ENCODE measurements at regions not wholly inside any gene's neighbourhood (a gene's known extent, or its start where the extent isn't known, plus 50 kb on each side); places are given as distances from the start of the nearest gene placed in this dataset.

DNA sequence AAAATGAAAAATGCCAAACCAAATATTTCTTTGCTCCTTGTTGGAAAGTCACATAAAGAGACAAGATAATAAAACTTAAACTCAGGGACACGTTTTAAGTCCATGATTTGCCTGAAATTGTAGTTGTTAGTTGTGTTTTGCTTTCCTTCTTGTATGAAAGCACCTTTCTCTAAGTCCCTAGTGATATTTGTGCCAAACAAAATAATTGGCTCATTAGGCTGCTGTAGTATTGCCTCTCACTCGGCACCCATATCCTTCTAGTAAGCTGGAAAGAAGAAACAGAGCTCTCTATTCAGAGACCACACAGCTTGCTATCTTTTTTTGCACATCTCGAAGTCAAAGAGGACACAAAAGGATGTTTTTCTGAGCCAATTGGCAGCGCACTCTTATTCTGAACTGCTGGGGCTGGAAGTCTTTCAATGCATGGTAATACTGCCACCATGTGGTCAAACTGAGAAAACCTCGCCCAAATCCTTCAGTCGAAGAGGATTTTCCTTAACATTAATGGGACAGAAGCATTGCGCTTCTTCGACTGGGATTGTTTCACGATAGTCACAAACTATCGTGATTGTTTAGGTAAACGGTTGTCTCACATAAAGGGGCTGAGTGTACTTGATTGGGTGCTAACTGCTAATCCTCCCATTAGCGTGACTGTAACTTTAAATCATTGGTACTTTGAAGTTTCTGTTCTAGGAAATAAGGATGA, 571.9 kb upstream of the LCORL start:
- DNase-seq (ENCODE audit: low read depth, low spot score): peak; percentile 59

DNA sequence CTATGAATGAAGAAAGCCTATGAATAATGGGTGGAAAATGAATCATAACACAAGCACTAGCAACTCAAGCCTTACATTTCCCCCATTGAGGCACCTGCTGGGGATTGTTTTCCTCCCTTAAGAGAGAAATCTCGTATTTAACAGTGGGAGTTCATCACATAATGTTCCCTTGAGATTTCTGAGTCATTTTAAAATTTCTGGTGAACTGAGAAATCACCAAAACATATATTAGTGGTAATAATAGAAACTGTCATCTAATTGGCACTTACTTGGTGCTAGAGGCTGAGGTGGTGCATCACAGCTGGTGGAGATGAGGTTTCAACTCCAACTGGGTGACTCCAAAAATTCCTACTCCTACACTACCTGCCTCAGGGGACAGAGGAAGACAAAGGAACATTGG, 561.3 kb upstream of the LCORL start:
- DNase-seq (ENCODE audit: low read depth, low spot score): no peak

DNA sequence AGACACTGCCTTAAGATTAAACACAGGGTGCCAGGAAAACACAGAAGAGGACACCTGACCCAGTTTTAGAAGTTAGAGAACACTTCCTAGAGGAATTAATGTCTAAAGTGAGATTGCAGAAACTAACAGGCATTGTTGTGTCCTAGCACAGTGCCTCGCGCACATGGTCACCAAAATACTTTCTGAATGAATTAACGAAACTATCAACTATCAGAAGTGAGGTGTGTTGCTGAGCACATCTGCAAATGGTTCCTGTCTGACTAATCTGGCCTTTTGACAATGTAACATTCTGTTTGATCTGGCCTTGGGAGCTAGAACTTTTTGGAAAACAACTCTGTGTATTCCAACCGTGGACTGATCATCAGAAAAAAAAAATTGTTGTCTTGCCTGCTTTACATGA, 556.8 kb upstream of the LCORL start:
- DNase-seq (ENCODE audit: low read depth, low spot score): no peak

DNA sequence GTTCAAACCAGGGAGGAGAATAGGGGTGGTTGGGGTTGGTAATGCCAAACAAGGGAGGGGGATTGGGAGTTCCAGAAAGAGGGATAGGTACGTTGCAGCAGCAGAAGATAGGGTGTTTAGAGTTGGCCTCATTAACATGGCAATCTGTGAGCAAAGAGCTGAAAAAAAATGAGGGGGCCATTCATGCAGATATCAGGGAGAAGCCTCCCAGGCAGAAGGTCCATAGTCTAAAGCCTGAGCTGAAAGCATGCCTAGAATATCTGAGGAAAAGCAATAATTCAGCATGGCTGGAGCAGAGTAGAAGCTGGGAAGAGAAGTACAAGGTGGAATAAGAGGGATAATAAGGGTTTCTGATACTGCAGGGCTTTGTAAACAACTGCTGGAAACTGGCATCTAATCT, 550.9 kb upstream of the LCORL start:
- no peak for DNase-seq (ENCODE audit: low read depth, low spot score)

DNA sequence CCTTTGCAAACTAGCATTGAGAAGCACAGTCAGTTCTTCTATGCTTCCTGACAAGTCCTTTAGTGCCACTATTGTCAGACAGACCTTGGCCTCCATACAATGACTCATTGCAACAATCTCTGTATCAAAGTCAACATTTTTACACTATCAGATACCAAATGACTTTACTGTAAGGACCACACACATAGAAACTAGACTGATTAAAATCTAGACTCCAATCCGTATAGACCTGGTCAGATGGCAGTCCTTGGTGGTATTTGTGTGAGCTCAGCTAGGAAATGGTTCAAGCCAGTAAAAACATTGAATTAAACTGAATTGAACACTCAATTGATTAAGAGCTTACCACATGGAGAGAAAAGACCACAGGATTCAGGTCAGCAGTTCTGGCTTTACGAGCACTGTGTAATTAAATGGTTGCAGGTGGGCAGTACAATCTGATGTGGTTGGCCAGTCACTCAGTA, 549.8 kb upstream of the LCORL start:
- no peak for DNase-seq (ENCODE audit: low read depth, low spot score)

DNA sequence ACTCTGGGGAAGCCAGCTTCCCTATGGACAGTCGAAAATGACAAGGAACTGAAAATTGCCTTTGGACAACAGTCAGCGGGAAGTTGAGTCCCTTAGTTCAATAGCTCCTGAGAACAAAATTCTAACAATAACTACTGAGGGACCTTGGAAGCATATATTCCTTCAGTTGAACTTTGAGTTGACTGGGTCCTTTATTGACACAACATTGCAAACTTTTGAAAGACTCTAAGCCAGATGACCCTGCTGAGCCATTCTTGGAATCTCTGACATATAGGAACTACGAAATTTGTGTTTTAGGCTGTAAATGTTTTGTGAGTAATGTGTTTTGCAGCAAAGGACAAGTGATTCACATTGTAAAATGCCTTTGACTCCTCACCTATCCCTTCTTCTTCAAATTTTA, 548.8 kb upstream of the LCORL start:
- DNase-seq (ENCODE audit: low read depth, low spot score): no peak

DNA sequence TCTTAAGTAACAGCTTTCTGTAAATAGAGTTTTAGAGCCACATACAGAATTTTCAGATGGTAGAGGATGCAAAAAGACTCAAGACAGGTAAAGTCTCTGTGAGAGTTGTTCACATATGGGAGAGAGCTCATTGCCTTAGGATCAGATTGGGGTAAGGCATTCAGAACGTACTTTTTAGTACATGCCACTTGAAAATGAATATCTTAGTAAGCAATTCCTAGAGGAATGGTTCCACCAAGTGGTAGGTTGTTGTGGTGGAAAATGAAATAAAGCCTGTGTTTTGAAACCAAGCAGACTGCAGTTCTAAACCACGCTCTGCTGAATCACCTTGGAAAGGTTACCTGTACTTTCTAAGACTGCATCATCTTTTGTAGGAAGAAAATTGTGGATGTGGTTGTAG, 547.0 kb upstream of the LCORL start:
- no peak for DNase-seq (ENCODE audit: low read depth, low spot score)

DNA sequence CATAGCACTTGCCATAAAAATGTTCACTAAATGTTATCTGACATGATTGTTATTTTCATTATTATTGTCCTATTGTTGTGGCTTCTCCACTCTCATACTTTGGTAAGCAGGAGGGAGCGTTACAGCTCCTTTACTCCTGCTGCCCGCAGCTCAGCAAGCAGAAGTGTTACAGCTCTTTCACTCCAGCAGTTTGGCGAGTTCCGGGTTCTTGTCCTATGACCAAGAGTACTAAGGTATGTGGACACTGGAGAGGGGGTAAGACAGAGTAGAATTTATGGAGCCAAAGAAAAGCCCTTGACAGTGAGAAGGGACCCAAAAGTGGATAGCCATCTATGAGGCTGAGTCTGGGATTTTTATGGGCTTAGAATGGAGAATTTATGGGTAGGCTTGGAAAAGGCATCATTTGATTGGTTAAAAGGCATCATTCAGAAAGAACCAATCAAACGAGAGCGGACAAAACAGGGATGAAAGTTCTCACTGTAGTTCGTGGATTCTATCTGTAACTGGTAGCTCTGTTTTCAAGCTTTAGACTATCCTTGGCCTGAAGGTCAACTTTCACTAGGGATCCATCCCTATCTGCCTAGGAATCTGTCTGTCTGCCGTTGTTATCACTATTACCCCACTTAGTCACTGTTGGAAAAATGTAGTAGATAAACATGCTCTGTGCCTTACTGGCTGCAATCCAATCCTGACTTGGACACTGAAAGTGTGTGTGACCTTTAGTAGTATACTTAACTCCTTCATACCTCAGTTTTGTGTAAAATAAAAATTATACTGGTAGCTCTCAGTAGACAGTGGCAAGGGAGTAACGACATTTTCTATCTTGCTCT, 545.6 kb upstream of the LCORL start:
- no peak for DNase-seq (ENCODE audit: low read depth, low spot score)

- DNase-seq (ENCODE audit: low read depth, low spot score): no peak
These were observed 537.9 kb upstream of the LCORL start for GRCh38 chr4:18559492-18559891.

- DNase-seq (ENCODE audit: low read depth, low spot score): no peak
These were observed 534.8 kb upstream of the LCORL start for GRCh38 chr4:18556402-18556801.

DNA sequence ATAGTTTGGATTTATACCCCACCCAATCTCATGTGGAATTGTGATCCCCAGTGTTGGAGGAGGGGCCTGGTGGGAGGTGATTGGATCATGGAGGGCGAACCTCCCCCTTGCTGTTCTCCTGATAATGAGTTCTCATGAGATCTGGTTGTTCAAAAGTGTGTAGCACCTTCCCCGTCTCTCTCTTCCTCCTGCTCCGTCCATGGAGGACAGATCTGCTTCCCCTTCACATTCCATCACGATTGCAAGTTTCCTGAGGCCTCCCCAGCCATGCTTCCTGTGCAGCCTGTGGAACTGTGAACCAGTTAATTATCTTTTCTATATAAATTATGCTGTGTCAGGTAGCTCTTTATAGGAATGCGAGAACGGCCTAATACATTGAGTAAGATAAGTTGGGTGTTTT, 518.8 kb upstream of the LCORL start:
- no peak for DNase-seq (ENCODE audit: low read depth, low spot score)

- DNase-seq (ENCODE audit: low read depth, low spot score): no peak
These were observed 516.6 kb upstream of the LCORL start for GRCh38 chr4:18538121-18538520.

DNA sequence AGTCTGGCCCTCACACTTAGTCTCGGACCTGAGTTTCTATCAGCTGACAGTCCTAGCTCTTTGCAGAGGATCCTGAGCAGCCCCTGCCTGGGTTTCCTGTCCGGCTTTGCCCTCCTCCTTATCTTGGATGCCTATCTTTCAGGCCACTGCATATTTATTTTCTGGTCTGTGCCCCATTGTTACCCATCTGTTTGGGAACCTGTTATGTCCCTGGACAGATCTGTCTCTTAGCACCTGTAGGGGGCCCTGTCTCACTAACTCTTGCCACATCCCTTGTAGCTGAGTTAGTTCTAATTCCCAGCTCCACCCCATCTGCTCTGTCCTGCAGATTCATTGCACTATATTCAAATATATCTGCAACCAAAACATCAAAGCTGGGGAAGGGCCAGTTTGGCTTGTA, 514.9 kb upstream of the LCORL start:
- DNase-seq (ENCODE audit: low read depth, low spot score): peak; percentile 33

- no peak for DNase-seq (ENCODE audit: low read depth, low spot score)
These were observed 514.4 kb upstream of the LCORL start for GRCh38 chr4:18535948-18536347.

- no peak for DNase-seq (ENCODE audit: low read depth, low spot score)
These were observed 511.8 kb upstream of the LCORL start for GRCh38 chr4:18533262-18533775.

DNA sequence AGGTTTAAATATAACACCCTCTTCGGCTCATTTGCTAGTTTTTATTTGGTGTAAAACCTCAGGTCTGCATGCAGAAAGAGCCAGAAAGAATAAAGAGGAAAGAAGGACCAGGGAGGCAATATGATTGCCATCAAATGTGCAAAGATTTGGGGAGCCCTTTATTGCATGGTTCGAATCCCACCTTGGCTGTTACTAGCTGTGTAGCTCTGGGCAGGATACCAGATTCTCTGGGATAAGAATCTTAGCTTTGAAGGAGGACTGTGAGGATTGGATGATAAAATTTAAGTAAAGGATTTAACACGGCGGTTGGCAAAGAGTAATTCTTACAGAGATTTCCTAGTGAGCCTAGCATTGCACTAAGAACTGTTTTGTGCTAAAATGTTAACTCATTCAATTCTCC, 510.2 kb upstream of the LCORL start:
- DNase-seq (ENCODE audit: low read depth, low spot score): no peak

GRCh38 chr4:18529482-18529881, 507.9 kb upstream of the LCORL start:
- no peak for DNase-seq (ENCODE audit: low read depth, low spot score)

GRCh38 chr4:18524667-18525066, 503.1 kb upstream of the LCORL start:
- DNase-seq (ENCODE audit: low read depth, low spot score): no peak

GRCh38 chr4:18518098-18518497, 496.5 kb upstream of the LCORL start:
- no peak for DNase-seq (ENCODE audit: low read depth, low spot score)

GRCh38 chr4:18513861-18514260, 492.3 kb upstream of the LCORL start:
- no peak for DNase-seq (ENCODE audit: low read depth, low spot score)

GRCh38 chr4:18512718-18513117, 491.2 kb upstream of the LCORL start:
- no peak for DNase-seq (ENCODE audit: low read depth, low spot score)

DNA sequence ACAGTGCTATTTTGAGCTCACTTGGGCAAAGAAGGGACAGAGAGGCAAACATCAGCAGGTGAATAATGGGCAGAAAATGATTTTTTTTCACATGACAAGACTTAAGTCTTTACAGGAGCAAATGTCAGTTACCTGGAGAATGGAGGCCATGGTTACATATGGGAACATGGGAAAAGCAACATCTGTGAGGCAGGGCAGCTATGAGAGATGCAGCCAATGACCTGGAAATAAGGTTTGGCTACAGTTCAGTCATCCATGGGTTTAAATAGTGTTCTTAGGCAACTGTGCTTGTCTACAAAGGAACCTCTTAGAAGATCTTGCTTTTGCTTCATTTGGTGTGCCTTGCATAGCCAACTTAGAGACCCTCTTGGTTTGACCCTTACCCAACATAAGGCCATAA, 490.2 kb upstream of the LCORL start:
- DNase-seq (ENCODE audit: low read depth, low spot score): no peak

- no peak for DNase-seq (ENCODE audit: low read depth, low spot score)
These were observed 487.2 kb upstream of the LCORL start for GRCh38 chr4:18508786-18509185.

All from iPS DF 19.7 (cell line).